ELF-1 (cell line): ENCODE measurements at regions not wholly inside any gene's neighbourhood (a gene's known extent, or its start where the extent isn't known, plus 50 kb on each side); places are given as distances from the start of the nearest gene placed in this dataset.
"Not testable (repeated sequence)": the region's sequence is repeated elsewhere in the genome, so short reads cannot be mapped to it uniquely, and the experiment has no call there.

ENCODE experiments used
- DNase-seq: peaks from one replicate; pipeline ENCODE4 v3.0.0-alpha.2; 2016; ENCODE audit warnings: low read depth, low spot score

- DNase-seq = no peak
Measured at GRCh38 chr16:17557480-17557879, 86.7 kb upstream of the XYLT1 start.

GRCh38 chr16:17556276-17557052 is 85.7 kb upstream of the XYLT1 start:
- peak; percentile 43 for DNase-seq

DNA sequence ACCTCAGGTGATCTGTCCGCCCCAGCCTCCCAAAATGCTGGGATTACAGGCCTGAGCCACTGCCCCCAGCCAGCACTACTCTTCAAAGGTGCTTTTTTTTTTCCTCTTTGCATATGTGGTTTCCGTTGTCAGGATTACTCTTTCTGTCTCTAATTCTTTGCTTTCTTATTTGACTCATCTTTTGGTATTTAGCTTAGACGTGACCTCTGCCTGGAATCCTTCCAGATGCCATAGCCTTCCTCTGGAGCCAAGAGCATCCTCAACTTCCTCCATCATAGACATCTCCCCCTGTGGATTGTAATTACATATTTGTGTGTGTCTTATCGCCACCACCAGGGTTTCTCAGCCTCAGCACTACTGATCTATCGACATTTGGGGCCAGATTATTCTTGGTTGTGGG is 84.4 kb upstream of the XYLT1 start:
- no peak for DNase-seq

- no peak for DNase-seq
Measured at GRCh38 chr16:17552351-17552750, 81.6 kb upstream of the XYLT1 start.

GRCh38 chr16:17551682-17552081 is 80.9 kb upstream of the XYLT1 start:
- not testable (repeated sequence) for DNase-seq

- no peak for DNase-seq
Measured at GRCh38 chr16:17548825-17549224, 78.1 kb upstream of the XYLT1 start.

- DNase-seq = peak; percentile 10
Measured at GRCh38 chr16:17544785-17545184, 74.0 kb upstream of the XYLT1 start.

DNA sequence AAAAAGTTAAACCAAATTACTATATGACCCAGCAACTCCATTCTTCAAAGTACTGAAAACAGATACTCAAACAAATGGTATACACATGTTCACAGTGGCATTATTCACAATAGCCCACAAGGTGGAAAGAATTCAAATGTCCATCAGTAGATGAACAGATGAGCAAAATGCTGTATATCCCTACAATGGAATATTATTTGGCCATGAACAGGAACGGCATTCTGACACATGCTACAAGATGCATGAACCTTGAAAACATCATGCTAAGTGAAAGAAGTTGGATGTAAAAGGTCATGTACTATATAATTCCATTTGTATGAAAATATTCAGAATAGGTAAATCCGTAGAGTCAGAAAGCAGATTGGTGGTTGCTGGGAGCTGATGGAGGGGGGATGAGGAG is 73.5 kb upstream of the XYLT1 start:
- DNase-seq = no peak

DNA sequence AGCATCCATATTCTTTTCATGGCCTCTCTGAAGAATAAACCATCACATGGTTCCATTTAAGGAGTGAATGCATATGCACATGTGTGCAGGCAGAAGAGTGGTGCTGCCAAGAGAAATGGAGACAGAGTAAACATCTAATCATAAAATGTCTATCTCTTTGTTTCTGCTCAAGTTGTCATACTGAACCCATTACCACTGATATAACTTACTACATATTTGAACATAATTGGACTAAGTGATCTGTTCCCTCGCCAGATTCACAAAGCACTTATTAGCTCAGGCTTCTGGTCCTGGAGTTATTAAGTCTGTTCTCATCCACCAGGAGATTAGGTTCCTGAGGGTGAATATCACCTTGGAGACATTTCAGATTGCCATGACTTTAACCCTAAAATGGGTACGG is 72.3 kb upstream of the XYLT1 start:
- no peak for DNase-seq

DNA sequence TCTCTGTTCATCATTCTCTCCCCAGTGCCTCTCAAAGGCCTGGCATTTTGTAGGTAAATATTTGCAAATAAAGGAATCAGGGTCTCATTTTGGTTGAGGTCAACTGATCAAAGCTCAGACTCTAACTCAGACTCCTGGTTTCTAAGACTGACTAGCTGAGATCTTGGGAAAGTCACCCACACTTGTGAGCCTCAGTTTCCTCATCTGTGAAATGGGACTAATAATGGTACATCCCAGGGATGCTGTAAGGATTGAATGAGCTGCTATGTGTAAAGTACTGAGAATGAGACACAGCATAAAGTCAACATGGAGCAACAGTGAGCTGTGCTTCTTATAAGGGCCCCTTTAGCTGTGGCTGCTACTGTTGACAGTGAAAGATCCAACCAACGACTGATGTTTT is 70.6 kb upstream of the XYLT1 start:
- DNase-seq = no peak

- DNase-seq = no peak
Measured at GRCh38 chr16:17538927-17539326, 68.2 kb upstream of the XYLT1 start.

- no peak for DNase-seq
Measured at GRCh38 chr16:17532338-17532995, 61.7 kb upstream of the XYLT1 start.

DNA sequence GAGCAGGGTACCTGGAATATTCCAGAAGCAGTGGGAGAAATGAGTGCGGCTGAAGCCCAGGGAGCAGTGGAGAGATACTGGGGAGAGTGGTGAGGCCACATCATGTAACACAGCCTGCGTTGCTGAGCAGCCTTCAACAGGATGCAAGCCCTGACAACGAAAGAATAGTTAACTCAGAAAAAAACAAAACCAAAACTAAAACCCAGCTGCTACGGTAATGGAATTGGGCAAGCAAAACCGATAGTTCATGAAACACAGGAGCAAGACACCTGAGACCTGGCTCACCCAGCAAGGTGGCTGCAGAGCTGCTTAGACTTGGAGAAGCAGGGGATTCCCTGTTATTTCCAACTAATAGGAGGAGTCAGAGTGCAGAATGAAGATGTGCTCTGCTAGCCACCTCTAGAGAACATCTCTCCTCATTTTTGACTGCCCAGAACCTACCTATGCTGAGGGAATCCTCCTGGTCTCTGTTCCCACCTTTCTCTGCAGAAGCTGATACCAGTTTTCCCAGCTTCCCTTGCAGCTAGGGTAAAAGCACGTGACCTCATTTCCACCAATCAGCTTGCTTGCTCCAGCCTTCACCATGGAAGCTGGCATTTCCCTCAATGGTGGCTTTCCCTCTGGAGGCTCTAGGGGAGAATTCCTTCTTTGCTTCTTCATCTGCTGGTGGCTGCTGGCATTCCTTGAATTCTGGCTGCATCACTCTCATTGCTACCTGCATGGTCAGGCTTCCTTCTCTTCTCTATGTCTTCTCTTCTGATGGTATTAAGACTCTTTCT is 59.4 kb upstream of the XYLT1 start:
- no peak for DNase-seq

DNA sequence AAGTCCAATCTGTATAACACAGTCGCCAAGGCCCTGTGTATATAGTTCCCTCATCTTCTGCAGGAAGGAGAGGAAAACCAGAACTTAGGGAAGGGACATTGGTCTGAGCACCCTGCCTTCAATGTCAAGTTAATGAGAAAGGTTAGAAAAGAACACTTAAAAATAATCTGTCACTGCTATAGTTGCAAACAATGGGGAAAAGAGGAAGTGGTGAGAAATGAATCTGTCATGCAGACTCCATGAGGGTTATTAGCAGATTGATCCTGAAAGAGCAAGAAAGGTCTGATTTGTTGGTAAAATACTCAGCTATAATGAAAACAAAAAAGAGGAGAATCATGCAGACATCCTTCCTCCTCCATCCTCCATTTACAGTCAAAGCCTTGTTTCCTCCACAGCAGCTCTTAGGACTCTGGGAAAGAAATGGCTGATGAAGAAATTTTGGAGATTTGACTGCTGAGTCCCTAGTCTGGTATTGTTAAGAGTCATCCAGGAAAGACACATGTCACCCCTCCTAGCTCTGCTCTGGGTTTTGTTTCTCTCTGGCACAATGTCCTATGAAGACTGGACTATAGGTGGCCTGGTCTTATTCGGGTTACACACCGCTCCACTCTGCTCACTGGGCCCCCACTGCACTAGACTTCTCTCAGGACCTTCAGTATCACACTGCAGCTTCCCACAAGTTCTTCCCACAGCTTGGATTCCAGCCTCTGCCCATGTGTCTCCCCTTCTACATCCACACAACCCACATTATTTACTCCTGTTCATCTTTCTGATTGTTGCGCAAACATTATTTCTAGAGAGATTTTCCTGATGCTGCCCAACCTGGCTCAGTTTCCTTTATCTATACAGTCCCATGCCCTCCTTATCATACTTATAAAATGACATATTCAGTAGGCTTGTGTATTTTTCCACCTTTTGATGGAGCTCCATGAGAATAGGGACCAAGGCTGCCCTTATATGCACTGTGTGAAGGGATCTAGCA is 56.5 kb upstream of the XYLT1 start:
- no peak for DNase-seq

DNA sequence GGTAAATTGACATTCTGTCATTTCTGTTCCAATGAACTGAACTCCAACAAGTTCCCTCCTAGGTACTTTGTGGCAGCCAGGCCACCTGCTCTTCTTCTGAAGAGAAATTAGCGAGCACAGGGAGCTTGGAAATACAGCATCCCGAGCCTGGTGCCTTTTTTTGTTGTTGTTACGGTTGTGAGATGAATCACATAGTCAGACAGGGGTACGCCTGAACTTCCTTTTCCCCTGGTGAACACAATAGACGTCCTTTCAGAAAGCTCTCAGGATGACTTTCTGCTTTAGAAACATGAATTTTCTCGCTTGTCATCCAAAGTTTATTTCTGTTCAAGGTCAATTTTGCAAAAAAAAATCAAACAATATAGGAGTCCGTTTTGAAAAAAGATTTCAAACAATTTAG is 53.9 kb upstream of the XYLT1 start:
- no peak for DNase-seq

DNA sequence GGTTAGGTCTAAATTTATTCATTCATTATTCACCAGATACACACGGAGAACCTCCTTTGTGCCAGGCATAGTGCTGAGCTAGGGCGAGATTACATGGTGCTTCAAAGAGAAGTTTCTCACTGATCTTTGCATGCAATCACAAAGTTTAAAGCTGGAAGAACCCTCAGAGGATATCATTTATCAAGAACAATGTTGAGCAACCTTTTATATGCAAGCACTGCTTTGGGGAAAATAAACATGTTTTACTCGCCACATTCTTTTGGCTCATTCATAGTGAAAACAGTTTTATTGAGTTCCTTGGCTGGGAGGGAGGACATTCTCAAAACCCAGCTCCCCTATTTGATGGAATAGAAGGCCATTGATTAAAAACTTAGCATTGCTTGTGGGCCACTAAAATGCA is 49.8 kb upstream of the XYLT1 start:
- DNase-seq = no peak
